ENCODE measurements at regions not wholly inside any gene's neighbourhood (a gene's known extent, or its start where the extent isn't known, plus 50 kb on each side); places are given as distances from the start of the nearest gene placed in this dataset.

DNA sequence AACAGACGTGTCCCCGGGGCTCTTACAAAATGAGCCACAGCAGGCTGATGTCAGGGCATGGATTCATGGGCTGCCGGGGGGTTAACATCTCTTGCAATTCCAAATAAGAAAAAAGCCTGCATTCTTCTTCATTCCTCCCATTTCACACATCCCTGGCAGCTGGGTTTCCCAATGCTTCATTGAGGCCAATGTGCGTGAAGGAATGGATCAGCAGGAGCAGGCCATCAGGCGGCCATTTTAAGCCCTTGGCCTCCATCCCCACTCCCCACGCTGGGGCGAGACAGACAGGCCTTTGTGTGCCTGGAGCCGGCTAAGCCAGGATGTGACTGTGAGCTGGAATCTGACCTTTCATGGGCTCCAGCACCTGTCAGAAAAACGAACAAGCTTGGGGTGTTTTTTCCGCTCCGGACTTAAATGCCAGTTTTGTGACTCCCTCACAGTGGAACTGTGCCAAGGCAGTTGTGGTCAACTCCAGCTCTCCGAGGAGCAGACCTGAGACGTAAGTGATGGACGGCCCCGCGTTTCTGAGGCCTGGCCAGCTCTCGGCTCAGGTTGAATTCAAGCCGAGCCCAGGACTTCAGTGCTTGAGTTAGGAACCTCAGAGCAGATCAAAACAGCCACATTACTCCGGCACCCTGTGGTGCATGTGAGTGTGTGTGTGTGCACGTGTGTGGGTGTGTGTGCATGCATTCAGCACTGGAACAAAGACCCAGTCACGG is 133.1 kb downstream of the TMEM30B start:
- peak overlapping the region; percentile 52 to 55 for H3K18ac ChIP-seq (ENCODE audit: low read depth in 1 of 2, low read length in 2 of 2)
- H3K9ac ChIP-seq (ENCODE audit: low read length) = no peak overlapping the region
- H4K8ac ChIP-seq (ENCODE audit: low read length) = peak overlapping the region; percentile 88
- H2BK5ac ChIP-seq (ENCODE audit: low read depth, low read length, poor library complexity, severe bottlenecking) = peak overlapping the region; percentile 74
- H3K14ac ChIP-seq (ENCODE audit: low read length in 2 of 2) = no peak overlapping the region
- peaks cover 5% of the 10 kb centered on the region for H3K9me3 ChIP-seq (ENCODE audit: control insufficient read depth, low read length)
- no peak overlapping the region for H3K4ac ChIP-seq (ENCODE audit: low read depth in 1 of 2, low read length in 2 of 2)
- H3K4me1 ChIP-seq (ENCODE audit: control insufficient read depth, insufficient read depth, low read depth, low read length) = peaks cover 26% of the 10 kb centered on the region
- WGBS = 74% methylated on average over 21 of the region's 21 CpGs
- no peak overlapping the region for H3K4me3 ChIP-seq (ENCODE audit: insufficient read depth in 1 of 2, low read depth in 1 of 2, low read length in 2 of 2)
- H2BK120ac ChIP-seq (ENCODE audit: low read depth, low read length) = no peak overlapping the region
- no peak overlapping the region for H2AFZ ChIP-seq (ENCODE audit: low read depth, low read length)
- H3K4me2 ChIP-seq (ENCODE audit: low read length, poor library complexity, severe bottlenecking) = no peak overlapping the region
- no peak overlapping the region for H3K23ac ChIP-seq (ENCODE audit: low read length in 2 of 2)
- no peaks in the 10 kb centered on the region for H3K79me1 ChIP-seq (replicated peaks; ENCODE audit: low read length, poor library complexity, severe bottlenecking)
- H3K27ac ChIP-seq (ENCODE audit: low read length, poor library complexity, severe bottlenecking) = peak overlapping the region; percentile 90
- H2BK12ac ChIP-seq (ENCODE audit: low read length in 2 of 2) = peak overlapping the region in 1 of 2 experiments; percentile 22
- peak overlapping the region; percentile 96 for H2AK5ac ChIP-seq (ENCODE audit: low read length, severe bottlenecking)
- peak overlapping the region; percentile 81 for H4K91ac ChIP-seq (ENCODE audit: low read length)
- H3K27me3 ChIP-seq (ENCODE audit: control insufficient read depth in 1 of 2, insufficient read depth in 1 of 2, low read length in 2 of 2) = no peaks in the 10 kb centered on the region
- no peak overlapping the region for H2BK15ac ChIP-seq (ENCODE audit: low read depth, poor library complexity, severe bottlenecking)
- H3K36me3 ChIP-seq (ENCODE audit: control insufficient read depth in 1 of 2, insufficient read depth in 2 of 2, low read depth in 1 of 2, low read length in 2 of 2) = peaks cover 0 to 3% of the 10 kb centered on the region in 2 experiments
- peak; percentile 83 for DNase-seq

DNA sequence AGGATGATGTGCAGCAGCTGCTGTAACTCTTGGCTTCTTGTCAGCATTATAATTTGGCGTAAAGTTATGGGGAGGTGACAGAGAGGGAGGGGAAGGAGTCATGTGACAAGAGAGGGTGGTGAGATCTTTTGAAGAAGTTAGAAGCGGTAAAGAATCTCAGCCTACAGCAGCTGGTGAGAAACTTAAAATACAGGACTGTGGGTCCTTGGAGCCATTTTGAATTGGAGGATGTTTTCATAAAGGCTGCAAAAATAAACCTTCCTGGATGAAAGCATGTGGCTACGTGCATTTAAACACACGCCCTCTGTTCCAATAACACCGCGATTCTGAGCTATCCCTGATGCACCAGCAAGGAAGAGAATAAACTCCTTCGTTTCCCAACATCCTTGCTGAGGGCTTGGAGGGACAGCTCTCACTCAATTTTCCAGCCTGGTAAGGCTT is 133.7 kb downstream of the TMEM30B start:
- 90% methylated on average over 7 of the region's 7 CpGs for WGBS
- Histone ChIP-seq H3K18ac (ENCODE audit: low read depth in 1 of 2, low read length in 2 of 2) (peak overlapping the region in 1 of 2 experiments; percentile 55), H3K23ac (ENCODE audit: low read length in 2 of 2) (no peak overlapping the region), H3K4ac (ENCODE audit: low read depth in 1 of 2, low read length in 2 of 2) (peak overlapping the region in 1 of 2 experiments; percentile 79), H3K27ac (ENCODE audit: low read length, poor library complexity, severe bottlenecking) (peak overlapping the region; percentile 90), H3K4me1 (ENCODE audit: control insufficient read depth, insufficient read depth, low read depth, low read length) (peaks cover 23% of the 10 kb centered on the region), H2BK120ac (ENCODE audit: low read depth, low read length) (no peak overlapping the region), H3K9ac (ENCODE audit: low read length) (no peak overlapping the region), H3K27me3 (ENCODE audit: control insufficient read depth in 1 of 2, insufficient read depth in 1 of 2, low read length in 2 of 2) (no peaks in the 10 kb centered on the region), H3K4me3 (ENCODE audit: insufficient read depth in 1 of 2, low read depth in 1 of 2, low read length in 2 of 2) (no peak overlapping the region), H4K91ac (ENCODE audit: low read length) (no peak overlapping the region), H3K79me1 (replicated peaks; ENCODE audit: low read length, poor library complexity, severe bottlenecking) (no peaks in the 10 kb centered on the region), H2AK5ac (ENCODE audit: low read length, severe bottlenecking) (peak overlapping the region; percentile 96), H3K9me3 (ENCODE audit: control insufficient read depth, low read length) (peaks cover 5% of the 10 kb centered on the region), H3K14ac (ENCODE audit: low read length in 2 of 2) (no peak overlapping the region), H2BK15ac (ENCODE audit: low read depth, poor library complexity, severe bottlenecking) (no peak overlapping the region), H2AFZ (ENCODE audit: low read depth, low read length) (no peak overlapping the region), H3K4me2 (ENCODE audit: low read length, poor library complexity, severe bottlenecking) (no peak overlapping the region), H2BK12ac (ENCODE audit: low read length in 2 of 2) (peak overlapping the region in 1 of 2 experiments; percentile 22), H3K36me3 (ENCODE audit: control insufficient read depth in 1 of 2, insufficient read depth in 2 of 2, low read depth in 1 of 2, low read length in 2 of 2) (peaks cover 0 to 3% of the 10 kb centered on the region in 2 experiments), H2BK5ac (ENCODE audit: low read depth, low read length, poor library complexity, severe bottlenecking) (peak overlapping the region; percentile 74), H4K8ac (ENCODE audit: low read length) (peak overlapping the region; percentile 88)
- no peak for DNase-seq

DNA sequence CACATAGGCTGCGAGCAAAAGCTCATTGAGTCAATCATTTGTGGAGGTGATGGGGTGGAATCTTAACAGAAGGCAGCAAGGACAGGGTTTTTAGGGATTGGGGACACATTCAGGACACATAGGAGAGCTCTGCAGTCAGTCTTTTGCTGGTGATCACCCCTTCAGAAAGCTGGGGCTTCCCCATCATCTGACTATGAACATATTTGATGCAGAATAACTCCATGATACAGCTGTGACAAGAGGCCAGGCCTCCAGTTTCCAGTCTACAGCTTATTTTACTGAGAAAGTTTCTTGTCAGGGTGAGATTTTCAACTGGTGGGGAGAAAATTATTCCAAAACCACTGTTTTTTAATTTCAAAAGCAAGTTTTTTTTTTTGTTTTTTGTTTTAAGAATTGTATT is 134.2 kb downstream of the TMEM30B start:
- Histone ChIP-seq H3K23ac (ENCODE audit: low read length in 2 of 2) (no peak overlapping the region), H3K9me3 (ENCODE audit: control insufficient read depth, low read length) (peaks cover 5% of the 10 kb centered on the region), H2AFZ (ENCODE audit: low read depth, low read length) (no peak overlapping the region), H3K18ac (ENCODE audit: low read depth in 1 of 2, low read length in 2 of 2) (peak overlapping the region in 1 of 2 experiments; percentile 37), H2BK120ac (ENCODE audit: low read depth, low read length) (no peak overlapping the region), H4K8ac (ENCODE audit: low read length) (no peak overlapping the region), H3K4me3 (ENCODE audit: insufficient read depth in 1 of 2, low read depth in 1 of 2, low read length in 2 of 2) (no peak overlapping the region), H3K4me2 (ENCODE audit: low read length, poor library complexity, severe bottlenecking) (no peak overlapping the region), H3K4ac (ENCODE audit: low read depth in 1 of 2, low read length in 2 of 2) (no peak overlapping the region), H3K36me3 (ENCODE audit: control insufficient read depth in 1 of 2, insufficient read depth in 2 of 2, low read depth in 1 of 2, low read length in 2 of 2) (peaks cover 0 to 3% of the 10 kb centered on the region in 2 experiments), H3K14ac (ENCODE audit: low read length in 2 of 2) (no peak overlapping the region), H2BK12ac (ENCODE audit: low read length in 2 of 2) (no peak overlapping the region), H4K91ac (ENCODE audit: low read length) (no peak overlapping the region), H3K79me1 (replicated peaks; ENCODE audit: low read length, poor library complexity, severe bottlenecking) (no peaks in the 10 kb centered on the region), H3K27me3 (ENCODE audit: control insufficient read depth in 1 of 2, insufficient read depth in 1 of 2, low read length in 2 of 2) (no peaks in the 10 kb centered on the region), H2AK5ac (ENCODE audit: low read length, severe bottlenecking) (peak overlapping the region; percentile 54), H2BK5ac (ENCODE audit: low read depth, low read length, poor library complexity, severe bottlenecking) (no peak overlapping the region), H2BK15ac (ENCODE audit: low read depth, poor library complexity, severe bottlenecking) (no peak overlapping the region), H3K4me1 (ENCODE audit: control insufficient read depth, insufficient read depth, low read depth, low read length) (peaks cover 23% of the 10 kb centered on the region), H3K9ac (ENCODE audit: low read length) (no peak overlapping the region), H3K27ac (ENCODE audit: low read length, poor library complexity, severe bottlenecking) (peak overlapping the region; percentile 90)
- no peak for DNase-seq
- WGBS = 97% methylated on average over 1 of the region's 1 CpG

DNA sequence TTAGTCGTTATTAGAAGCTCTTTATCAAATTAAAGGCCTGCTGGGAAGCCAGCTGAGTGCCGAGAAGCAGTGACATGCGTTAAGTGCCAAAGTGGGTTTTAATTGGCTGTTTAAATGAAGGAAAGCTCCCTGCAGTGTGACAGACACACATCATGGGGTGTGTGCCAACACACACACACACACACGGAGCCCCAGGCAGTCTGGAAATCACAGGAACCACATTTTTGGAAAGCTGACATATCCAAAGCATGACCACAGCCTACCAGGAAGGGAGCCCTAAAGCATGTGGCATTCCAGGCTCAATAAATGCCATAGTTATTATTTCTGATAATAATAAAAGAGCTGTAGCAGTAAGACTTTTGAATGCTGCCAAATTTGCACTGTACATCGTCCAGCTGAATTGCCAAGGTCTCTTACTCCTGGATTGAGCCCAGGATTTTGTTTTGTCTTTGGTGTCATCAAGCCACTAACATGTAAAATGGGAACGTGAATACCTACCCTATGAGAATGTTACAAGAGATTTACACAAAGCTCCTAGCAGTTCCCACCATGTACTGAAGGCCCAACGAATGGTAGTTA is 135.1 kb downstream of the TMEM30B start:
- H3K36me3 ChIP-seq (ENCODE audit: control insufficient read depth in 1 of 2, insufficient read depth in 2 of 2, low read depth in 1 of 2, low read length in 2 of 2) = peaks cover 0 to 3% of the 10 kb centered on the region in 2 experiments
- peak overlapping the region in 1 of 2 experiments; percentile 51 for H3K4ac ChIP-seq (ENCODE audit: low read depth in 1 of 2, low read length in 2 of 2)
- no peaks in the 10 kb centered on the region for H3K27me3 ChIP-seq (ENCODE audit: control insufficient read depth in 1 of 2, insufficient read depth in 1 of 2, low read length in 2 of 2)
- H3K27ac ChIP-seq (ENCODE audit: low read length, poor library complexity, severe bottlenecking) = peak overlapping the region; percentile 90
- DNase-seq = no peak
- H3K9me3 ChIP-seq (ENCODE audit: control insufficient read depth, low read length) = peaks cover 5% of the 10 kb centered on the region
- peaks cover 20% of the 10 kb centered on the region for H3K4me1 ChIP-seq (ENCODE audit: control insufficient read depth, insufficient read depth, low read depth, low read length)
- WGBS = 60% methylated on average over 5 of the region's 7 CpGs
- no peak overlapping the region for H3K4me2 ChIP-seq (ENCODE audit: low read length, poor library complexity, severe bottlenecking)
- no peak overlapping the region for H4K8ac ChIP-seq (ENCODE audit: low read length)
- H3K14ac ChIP-seq (ENCODE audit: low read length in 2 of 2) = no peak overlapping the region
- H2AK5ac ChIP-seq (ENCODE audit: low read length, severe bottlenecking) = no peak overlapping the region
- no peaks in the 10 kb centered on the region for H3K79me1 ChIP-seq (replicated peaks; ENCODE audit: low read length, poor library complexity, severe bottlenecking)
- H3K9ac ChIP-seq (ENCODE audit: low read length) = peak overlapping the region; percentile 67
- no peak overlapping the region for H2BK15ac ChIP-seq (ENCODE audit: low read depth, poor library complexity, severe bottlenecking)
- H2BK5ac ChIP-seq (ENCODE audit: low read depth, low read length, poor library complexity, severe bottlenecking) = peak overlapping the region; percentile 21
- H4K91ac ChIP-seq (ENCODE audit: low read length) = peak overlapping the region; percentile 19
- H2BK12ac ChIP-seq (ENCODE audit: low read length in 2 of 2) = no peak overlapping the region
- peak overlapping the region in 1 of 2 experiments; percentile 17 for H3K18ac ChIP-seq (ENCODE audit: low read depth in 1 of 2, low read length in 2 of 2)
- no peak overlapping the region for H3K23ac ChIP-seq (ENCODE audit: low read length in 2 of 2)
- no peak overlapping the region for H2BK120ac ChIP-seq (ENCODE audit: low read depth, low read length)
- H2AFZ ChIP-seq (ENCODE audit: low read depth, low read length) = no peak overlapping the region
- H3K4me3 ChIP-seq (ENCODE audit: insufficient read depth in 1 of 2, low read depth in 1 of 2, low read length in 2 of 2) = peak overlapping the region in 1 of 2 experiments; percentile 23
